Keratinocyte (primary cell): ENCODE measurements at regions not wholly inside any gene's neighbourhood (a gene's known extent, or its start where the extent isn't known, plus 50 kb on each side); places are given as distances from the start of the nearest gene placed in this dataset.

Experiments used
- DNase-seq: peaks from one replicate; pipeline ENCODE4 v3.0.0-alpha.2; 2011; ENCODE audit warnings: low read depth, missing footprints, low spot score
- FAIRE-seq: peaks from 2 replicates; lab custom pipeline; 2011; peaks lifted over from hg19 to GRCh38; lab: Jason Lieb, UNC
- H2AFZ ChIP-seq: 2 replicates; pipeline ENCODE4 v1.6.0; 2012; ENCODE audit warnings: low read length, control low read depth, inconsistent platforms; ENCODE audit not compliant: control insufficient read depth
- H3K27ac ChIP-seq: 2 replicates; pipeline ENCODE4 v1.5.1; 2011; ENCODE audit warnings: low read length; ENCODE audit not compliant: control insufficient read depth, insufficient read depth
- H3K27me3 ChIP-seq: 3 replicates; pipeline ENCODE4 v1.6.0; 2011; ENCODE audit warnings: low read length; ENCODE audit not compliant: control insufficient read depth, insufficient read depth; ENCODE audit errors: extremely low read depth
- H3K36me3 ChIP-seq, 2 experiments: 2 replicates in 1 of 2; 3 replicates in 1 of 2; pipeline ENCODE4 v1.5.1; 2011; ENCODE audit warnings: low read length in 2 of 2, mild to moderate bottlenecking in 1 of 2; ENCODE audit not compliant: control insufficient read depth in 2 of 2, insufficient read depth in 2 of 2; ENCODE audit errors: extremely low read depth in 1 of 2
- H3K4me1 ChIP-seq: 3 replicates; pipeline ENCODE4 v1.5.1; 2011; ENCODE audit warnings: low read length; ENCODE audit not compliant: control insufficient read depth, insufficient read depth; ENCODE audit errors: extremely low read depth
- H3K4me2 ChIP-seq: 3 replicates; pipeline ENCODE4 v1.6.0; 2011; ENCODE audit warnings: low read depth, low read length; ENCODE audit not compliant: control insufficient read depth, insufficient read depth; ENCODE audit errors: extremely low read depth
- H3K4me3 ChIP-seq, 3 experiments: fragments of 200-600 bp in 1 of 3; sonication (generic) in 1 of 3; 2 replicates in 2 of 3; 3 replicates in 1 of 3; pipeline ENCODE4 v1.5.1; 2011 to 2016; ENCODE audit warnings: low read length in 3 of 3, mild to moderate bottlenecking in 3 of 3, control low read depth in 2 of 3, inconsistent platforms in 1 of 3, low read depth in 1 of 3, mixed read lengths in 1 of 3, mixed run types in 1 of 3, moderate library complexity in 1 of 3; ENCODE audit not compliant: control insufficient read depth in 2 of 3, insufficient read depth in 2 of 3; ENCODE audit errors: extremely low read depth in 1 of 3
- H3K79me2 ChIP-seq: 2 replicates; pipeline ENCODE4 v1.6.0; 2012; ENCODE audit warnings: low read length; ENCODE audit not compliant: control insufficient read depth, insufficient read depth
- H3K9ac ChIP-seq: 3 replicates; pipeline ENCODE4 v1.6.0; 2011; ENCODE audit warnings: low read length; ENCODE audit not compliant: control insufficient read depth, insufficient read depth; ENCODE audit errors: extremely low read depth
- H3K9me1 ChIP-seq: 3 replicates; pipeline ENCODE4 v1.6.0; 2011; ENCODE audit warnings: low read length; ENCODE audit not compliant: control insufficient read depth, insufficient read depth; ENCODE audit errors: extremely low read depth
- H3K9me3 ChIP-seq: 2 replicates; pipeline ENCODE4 v1.5.1; 2012; ENCODE audit warnings: low read depth, low read length; ENCODE audit not compliant: control insufficient read depth
- H4K20me1 ChIP-seq: 3 replicates; pipeline ENCODE4 v1.6.0; 2011; ENCODE audit warnings: low read length; ENCODE audit not compliant: control insufficient read depth, insufficient read depth; ENCODE audit errors: extremely low read depth
- CTCF ChIP-seq, 3 experiments: IDR thresholded peaks in 1 of 3; conservative IDR thresholded peaks in 1 of 3; optimal IDR thresholded peaks in 1 of 3; 2 replicates in 2 of 3; 3 replicates in 1 of 3; pipeline versions ENCODE3 to v1.5.1; 2011; ENCODE audit warnings: low read length in 3 of 3, mild to moderate bottlenecking in 3 of 3, moderate library complexity in 2 of 3, control low read depth in 1 of 3, inconsistent platforms in 1 of 3; ENCODE audit not compliant: insufficient read depth in 2 of 3; ENCODE audit errors: extremely low read depth in 1 of 3
- EZH2 ChIP-seq: IDR thresholded peaks from one replicate; pipeline ENCODE4 v1.6.1; 2012; ENCODE audit warnings: inconsistent platforms, mild to moderate bottlenecking, low read length, moderate library complexity
- dilution Hi-C: fragments of 300-500 bp; cut with MboI; formaldehyde crosslinking; loops from one replicate; pipeline ENCODE4 v1.7.0; 2020; ENCODE audit warnings: low sequenced_read_pairs; ENCODE audit not compliant: extremely low pct_ligation_motif_present

GRCh38 chr2:19480673-19481072 is 122.2 kb upstream of the OSR1 start:
- FAIRE-seq (no peak), DNase-seq (no peak)
- no peaks in the 10 kb centered on the region for H3K79me2 ChIP-seq
- H3K27me3 ChIP-seq, result no peaks in the 10 kb centered on the region
- dilution Hi-C loops, result no loop called here
- H3K9me1 ChIP-seq, result no peaks in the 10 kb centered on the region
- no peak for TF ChIP-seq CTCF (optimal IDR thresholded peaks at IDR 0.05 in 1 of 3, IDR thresholded peaks at IDR 0.05 in 1 of 3, conservative IDR thresholded peaks at IDR 0.05 in 1 of 3; ENCODE audit: extremely low read depth in 1 of 3, insufficient read depth in 2 of 3, low read length in 3 of 3)
- TF ChIP-seq EZH2, result no peak
- no peak overlapping the region for H3K9ac ChIP-seq
- no peaks in the 10 kb centered on the region for H4K20me1 ChIP-seq
- no peaks in the 10 kb centered on the region for H3K36me3 ChIP-seq
- H3K4me3 ChIP-seq, result no peak overlapping the region
- no peak overlapping the region for H3K4me2 ChIP-seq
- no peak overlapping the region for H2AFZ ChIP-seq
- no peak overlapping the region for H3K27ac ChIP-seq
- no peaks in the 10 kb centered on the region for H3K9me3 ChIP-seq
- no peaks in the 10 kb centered on the region for H3K4me1 ChIP-seq

- Histone ChIP-seq H3K79me2 (no peaks in the 10 kb centered on the region), H3K9ac (no peak overlapping the region), H2AFZ (no peak overlapping the region), H3K27ac (no peak overlapping the region), H4K20me1 (no peaks in the 10 kb centered on the region), H3K36me3 (no peaks in the 10 kb centered on the region), H3K4me1 (no peaks in the 10 kb centered on the region), H3K27me3 (no peaks in the 10 kb centered on the region), H3K4me3 (no peak overlapping the region), H3K4me2 (no peak overlapping the region), H3K9me1 (no peaks in the 10 kb centered on the region), H3K9me3 (no peaks in the 10 kb centered on the region)
- no peak for TF ChIP-seq CTCF (optimal IDR thresholded peaks at IDR 0.05 in 1 of 3, IDR thresholded peaks at IDR 0.05 in 1 of 3, conservative IDR thresholded peaks at IDR 0.05 in 1 of 3; ENCODE audit: extremely low read depth in 1 of 3, insufficient read depth in 2 of 3, low read length in 3 of 3)
- TF ChIP-seq EZH2, result no peak
- dilution Hi-C loops, result no loop called here
- DNase-seq (no peak), FAIRE-seq (no peak)
These were observed 121.2 kb upstream of the OSR1 start for GRCh38 chr2:19479666-19480065.
